Osteocyte (in vitro differentiated cells): ENCODE measurements at regions not wholly inside any gene's neighbourhood (a gene's known extent, or its start where the extent isn't known, plus 50 kb on each side); places are given as distances from the start of the nearest gene placed in this dataset.
A peak's percentile ranks its signal among the peaks of the same experiment; 100 is the strongest.

ENCODE experiments used
- DNase-seq: peaks from one replicate; pipeline ENCODE4 v3.0.0; 2021; ENCODE audit warnings: mixed read lengths; ENCODE audit not compliant: unreplicated experiment; ENCODE audit errors: extremely low spot score
- H3K27ac Mint-ChIP-seq: one replicate; pipeline ENCODE4 v1.8.0; 2021; ENCODE audit warnings: mild to moderate bottlenecking, mixed read lengths; ENCODE audit not compliant: unreplicated experiment
- H3K27me3 Mint-ChIP-seq: one replicate; pipeline ENCODE4 v1.8.0; 2021; ENCODE audit warnings: mixed read lengths; ENCODE audit not compliant: unreplicated experiment
- H3K36me3 Mint-ChIP-seq: one replicate; pipeline ENCODE4 v1.8.0; 2021; ENCODE audit warnings: mixed read lengths; ENCODE audit not compliant: unreplicated experiment
- H3K4me1 Mint-ChIP-seq: one replicate; pipeline ENCODE4 v1.8.0; 2021; ENCODE audit warnings: mixed read lengths; ENCODE audit not compliant: unreplicated experiment
- H3K4me3 Mint-ChIP-seq: one replicate; pipeline ENCODE4 v1.8.0; 2021; ENCODE audit warnings: mild to moderate bottlenecking, moderate library complexity, mixed read lengths; ENCODE audit not compliant: unreplicated experiment
- H3K9me3 Mint-ChIP-seq: one replicate; pipeline ENCODE4 v1.8.0; 2021; ENCODE audit warnings: mixed read lengths; ENCODE audit not compliant: unreplicated experiment
- TF ChIP-seq, protein P1 (sequence below): fragments of 200-600 bp; sonication (generic); IDR thresholded peaks from 2 replicates; pipeline ENCODE4 v1.5.0; 2021; ENCODE audit warnings: antibody characterized with exemption, mild to moderate bottlenecking, moderate library complexity

DNA sequence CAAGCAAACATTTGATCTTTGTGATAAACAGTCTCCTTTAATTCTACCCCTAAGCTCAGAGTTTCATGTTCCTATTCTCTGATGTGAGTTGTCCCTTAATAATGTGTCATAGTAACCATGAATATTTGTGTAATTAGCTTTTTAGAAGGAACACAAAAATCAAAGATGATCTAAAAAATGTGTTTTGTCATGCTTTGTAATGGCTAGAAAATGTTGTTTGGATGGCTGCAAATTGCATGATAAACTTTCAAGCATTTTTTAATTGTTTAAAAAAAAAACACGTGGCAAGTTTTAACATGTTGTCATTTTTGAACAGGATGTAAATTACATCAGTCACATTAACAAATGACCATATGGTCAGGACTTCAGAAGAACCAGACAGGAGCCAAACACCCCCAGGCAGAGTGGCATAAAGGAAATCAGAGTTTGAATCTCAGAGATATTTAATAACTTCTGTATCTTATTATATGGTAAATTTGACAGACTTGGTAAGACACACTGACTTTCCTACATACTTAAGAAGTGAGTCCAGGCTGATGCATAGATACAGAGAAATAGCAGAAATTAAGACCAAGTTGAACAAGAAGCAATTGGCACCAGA is 223.9 kb upstream of the VEGFC start:
- TF ChIP-seq, protein P1, sequence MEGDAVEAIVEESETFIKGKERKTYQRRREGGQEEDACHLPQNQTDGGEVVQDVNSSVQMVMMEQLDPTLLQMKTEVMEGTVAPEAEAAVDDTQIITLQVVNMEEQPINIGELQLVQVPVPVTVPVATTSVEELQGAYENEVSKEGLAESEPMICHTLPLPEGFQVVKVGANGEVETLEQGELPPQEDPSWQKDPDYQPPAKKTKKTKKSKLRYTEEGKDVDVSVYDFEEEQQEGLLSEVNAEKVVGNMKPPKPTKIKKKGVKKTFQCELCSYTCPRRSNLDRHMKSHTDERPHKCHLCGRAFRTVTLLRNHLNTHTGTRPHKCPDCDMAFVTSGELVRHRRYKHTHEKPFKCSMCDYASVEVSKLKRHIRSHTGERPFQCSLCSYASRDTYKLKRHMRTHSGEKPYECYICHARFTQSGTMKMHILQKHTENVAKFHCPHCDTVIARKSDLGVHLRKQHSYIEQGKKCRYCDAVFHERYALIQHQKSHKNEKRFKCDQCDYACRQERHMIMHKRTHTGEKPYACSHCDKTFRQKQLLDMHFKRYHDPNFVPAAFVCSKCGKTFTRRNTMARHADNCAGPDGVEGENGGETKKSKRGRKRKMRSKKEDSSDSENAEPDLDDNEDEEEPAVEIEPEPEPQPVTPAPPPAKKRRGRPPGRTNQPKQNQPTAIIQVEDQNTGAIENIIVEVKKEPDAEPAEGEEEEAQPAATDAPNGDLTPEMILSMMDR: no peak
- Mint-ChIP-seq H3K27ac (peak overlapping the region; percentile 24), H3K36me3 (peaks cover 20% of the 10 kb centered on the region), H3K27me3 (no peaks in the 10 kb centered on the region), H3K4me3 (no peak overlapping the region), H3K9me3 (peaks cover 35% of the 10 kb centered on the region), H3K4me1 (peaks cover 10% of the 10 kb centered on the region)
- no peak for DNase-seq

DNA sequence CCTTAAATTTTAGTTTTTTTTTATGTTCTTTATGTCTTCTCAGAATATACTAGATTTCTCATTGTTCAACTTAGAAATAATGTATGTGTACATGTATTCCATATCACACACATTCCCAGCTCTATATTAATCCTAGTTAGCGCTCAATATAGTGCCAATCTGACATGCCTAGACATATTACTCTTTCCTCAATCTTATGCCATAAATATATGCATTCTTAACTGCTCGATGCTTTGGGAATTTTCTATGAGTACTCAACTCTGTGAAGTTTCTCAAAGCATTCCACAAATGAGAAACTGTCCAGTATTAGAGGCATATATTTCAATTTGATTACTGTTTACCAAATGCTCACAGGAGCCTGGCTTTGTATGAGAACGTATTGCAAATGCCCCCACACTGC is 231.2 kb upstream of the VEGFC start:
- no peak for DNase-seq
- Mint-ChIP-seq H3K27me3 (no peaks in the 10 kb centered on the region), H3K9me3 (peaks cover 25% of the 10 kb centered on the region), H3K27ac (no peak overlapping the region), H3K4me3 (no peak overlapping the region), H3K4me1 (no peaks in the 10 kb centered on the region), H3K36me3 (peaks cover 18% of the 10 kb centered on the region)
- TF ChIP-seq, protein P1: no peak

DNA sequence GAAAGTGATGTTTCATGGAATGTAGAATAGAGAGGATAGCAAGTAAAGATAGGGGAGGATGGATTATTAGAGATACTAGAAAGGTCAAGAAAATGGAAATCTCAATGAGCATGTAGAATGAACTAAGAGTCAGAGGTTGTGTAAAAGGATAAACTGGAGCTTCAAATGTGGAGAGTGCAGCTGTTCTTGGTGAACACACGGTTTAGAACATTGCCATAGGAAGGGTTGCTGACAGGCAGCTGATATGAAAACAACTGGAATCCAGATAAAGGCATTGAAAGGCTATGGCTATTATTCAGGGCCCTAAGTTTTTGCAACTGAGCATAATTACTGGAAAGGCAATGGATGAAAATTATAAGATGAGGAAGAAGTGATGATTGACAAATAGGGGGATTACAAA is 239.6 kb upstream of the VEGFC start:
- Mint-ChIP-seq H3K9me3 (no peaks in the 10 kb centered on the region), H3K27me3 (no peaks in the 10 kb centered on the region), H3K4me3 (no peak overlapping the region), H3K27ac (no peak overlapping the region), H3K36me3 (no peaks in the 10 kb centered on the region), H3K4me1 (no peaks in the 10 kb centered on the region)
- no peak for DNase-seq
- TF ChIP-seq, protein P1: no peak

DNA sequence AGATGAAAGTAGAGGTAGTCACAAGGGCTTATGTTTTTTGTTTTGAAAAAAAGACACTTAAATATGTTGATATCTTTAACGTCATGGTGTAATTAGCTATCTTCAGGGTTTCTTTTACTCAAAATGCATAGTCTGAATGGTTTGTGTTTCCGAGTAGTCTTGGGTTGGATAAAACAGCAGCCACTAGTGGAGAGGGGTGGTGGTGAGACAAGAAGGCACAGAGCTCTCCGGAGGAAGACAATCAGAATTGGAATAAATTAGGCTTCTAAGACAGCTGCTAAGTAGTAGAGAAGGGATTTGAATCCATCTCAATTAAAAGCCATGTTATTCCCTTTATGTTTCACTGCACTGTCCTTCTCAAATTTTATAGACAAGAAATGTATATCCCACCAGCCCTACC is 240.4 kb upstream of the VEGFC start:
- no peak for DNase-seq
- TF ChIP-seq, protein P1: peak; percentile 31

DNA sequence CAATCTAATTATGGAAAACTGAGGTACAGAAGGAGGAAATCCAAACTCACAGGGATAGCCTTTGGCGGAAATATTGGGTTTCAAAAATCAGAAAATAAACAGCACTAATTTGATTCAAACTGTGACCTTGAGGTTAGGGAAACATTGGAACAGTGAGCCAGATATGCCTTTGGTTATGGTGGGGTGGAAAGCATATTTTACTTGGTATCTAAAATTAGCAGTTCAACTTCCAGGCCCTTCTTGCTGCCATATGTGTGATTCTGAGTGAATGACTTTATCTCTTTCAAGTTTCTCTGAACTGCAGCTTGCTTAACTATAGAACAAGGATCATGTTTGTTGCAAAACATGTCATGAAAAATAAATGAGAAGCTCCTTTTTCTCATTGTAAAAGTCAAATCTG is 240.9 kb upstream of the VEGFC start:
- no peaks in the 10 kb centered on the region for H3K9me3 Mint-ChIP-seq
- no peaks in the 10 kb centered on the region for H3K4me1 Mint-ChIP-seq

More for the DNA sequence above, 240.4 kb upstream of the VEGFC start:
- H3K36me3 Mint-ChIP-seq: no peaks in the 10 kb centered on the region
- no peaks in the 10 kb centered on the region for H3K9me3 Mint-ChIP-seq
- no peaks in the 10 kb centered on the region for H3K4me1 Mint-ChIP-seq
- H3K27me3 Mint-ChIP-seq: no peaks in the 10 kb centered on the region
- H3K27ac Mint-ChIP-seq: no peak overlapping the region
- H3K4me3 Mint-ChIP-seq: no peak overlapping the region

More for the DNA sequence above, 240.9 kb upstream of the VEGFC start:
- no peak overlapping the region for H3K27ac Mint-ChIP-seq
- H3K36me3 Mint-ChIP-seq: no peaks in the 10 kb centered on the region
- H3K27me3 Mint-ChIP-seq: no peaks in the 10 kb centered on the region
- TF ChIP-seq, protein P1: no peak
- no peak overlapping the region for H3K4me3 Mint-ChIP-seq
- DNase-seq: no peak
